Right lobe of liver (tissue), 6 donors: ENCODE measurements at regions not wholly inside any gene's neighbourhood (a gene's known extent, or its start where the extent isn't known, plus 50 kb on each side); places are given as distances from the start of the nearest gene placed in this dataset.

ENCODE experiments used
- ATAC-seq, 4 donors: fragments of 200-7000 bp; cut with Tn5 transposase; one replicate each; pipeline ENCODE4 v1.9.1; 2020; ENCODE audit warnings: mild to moderate bottlenecking in 4 of 4, moderate library complexity in 4 of 4
- DNase-seq, 3 donors: peaks; one replicate each; pipeline ENCODE4 v3.0.0-alpha.2; 2020
- H3K27ac ChIP-seq, 3 donors: fragments of 200-600 bp; one replicate each; pipeline ENCODE4 v1.8.0; 2022
- H3K27me3 ChIP-seq, 2 donors: fragments of 200-600 bp; one replicate each; pipeline ENCODE4 v1.8.0; 2022
- H3K36me3 ChIP-seq, 4 donors: fragments of 200-600 bp; sonication (generic) in 1 of 4; one replicate each; pipeline versions ENCODE4 v1.5.1 to v1.8.0; 2017 to 2022; ENCODE audit warnings: control low read depth in 1 of 4
- H3K4me1 ChIP-seq, 4 donors: fragments of 200-600 bp; sonication (generic) in 1 of 4; one replicate each; pipeline versions ENCODE4 v1.5.1 to v1.8.0; 2017 to 2022; ENCODE audit warnings: control low read depth in 1 of 4
- H3K4me3 ChIP-seq, 3 donors: fragments of 200-600 bp; one replicate each; pipeline ENCODE4 v1.8.0; 2022
- H3K9me3 ChIP-seq, 4 donors: fragments of 200-600 bp; sonication (generic) in 1 of 4; one replicate each; pipeline versions ENCODE4 v1.5.1 to v1.8.0; 2017 to 2022; ENCODE audit warnings: control low read depth in 1 of 4
- CTCF ChIP-seq, 4 donors: fragments of 200-600 bp in 3 of 4; fragments of 450-650 bp in 1 of 4; IDR thresholded peaks; one replicate each; pipeline versions ENCODE4 v1.5.1 to v1.8.0; 2016 to 2022; ENCODE audit warnings: antibody characterized with exemption in 4 of 4, mild to moderate bottlenecking in 2 of 4
- POLR2A ChIP-seq: fragments of 450-650 bp; IDR thresholded peaks from one replicate; pipeline ENCODE4 v1.6.1; 2017; ENCODE audit warnings: antibody characterized with exemption, mild to moderate bottlenecking
- WGBS: methylation state at CpG from one replicate; pipeline ENCODE4 v1.1.6; 2018; ENCODE audit warnings: low coverage, low lambda C conversion rate; ENCODE audit not compliant: insufficient coverage; ENCODE audit errors: missing lambda C conversion rate; 5-methylcytosine and 5-hydroxymethylcytosine counted together
- intact Hi-C, 2 donors: fragments of 100-400 bp; cut with DNase I; formaldehyde crosslinking; loops; one replicate each; pipeline versions ENCODE4 v1.11.2 to v1.14.1; 2022
- donor health status: DM: no; HTN: yes; CAD: no.
- donor health status: DM: no; HTN: no; CAD: no.
- donor health status: DM: no; HTN: no; CAD: no.
- donor health status: DM: no; HTN: yes; CAD: no.
- donor health status: DM: no; HTN: yes; CAD: no.

- Histone ChIP-seq H3K4me1 (no peaks in the 10 kb centered on the region), H3K36me3 (no peaks in the 10 kb centered on the region), H3K27me3 (no peaks in the 10 kb centered on the region), H3K27ac (no peak overlapping the region), H3K9me3 (no peaks in the 10 kb centered on the region), H3K4me3 (no peak overlapping the region)
- DNase-seq (no peak), ATAC-seq (no peak)
- intact Hi-C loops, result no loop called here
- WGBS, result 18% methylated on average over 1 of the region's 1 CpG
- TF ChIP-seq POLR2A (no peak), CTCF (IDR thresholded peaks at IDR 0.05) (no peak)
Observed at GRCh38 chr3:181455276-181455675, 256.4 kb upstream of the SOX2 start.

GRCh38 chr3:181454451-181455027 is 257.2 kb upstream of the SOX2 start:
- no peak for ATAC-seq
- WGBS, result 64% methylated on average over 6 of the region's 6 CpGs
- intact Hi-C loops, result no loop called here

GRCh38 chr3:181446741-181447140 is 265.0 kb upstream of the SOX2 start:
- Histone ChIP-seq H3K27me3 (no peaks in the 10 kb centered on the region), H3K36me3 (no peaks in the 10 kb centered on the region), H3K4me3 (no peak overlapping the region), H3K4me1 (no peaks in the 10 kb centered on the region), H3K27ac (no peak overlapping the region), H3K9me3 (no peaks in the 10 kb centered on the region)
- 47% methylated on average over 2 of the region's 2 CpGs for WGBS
- intact Hi-C loops, result no loop called here
- ATAC-seq, result no peak
- DNase-seq, result no peak
- TF ChIP-seq CTCF (IDR thresholded peaks at IDR 0.05) (no peak), POLR2A (no peak)

More at GRCh38 chr3:181454451-181455027, 257.2 kb upstream of the SOX2 start:
- Histone ChIP-seq H3K4me3 (no peak overlapping the region), H3K27ac (no peak overlapping the region), H3K9me3 (no peaks in the 10 kb centered on the region), H3K27me3 (no peaks in the 10 kb centered on the region), H3K36me3 (no peaks in the 10 kb centered on the region), H3K4me1 (no peaks in the 10 kb centered on the region)
- TF ChIP-seq POLR2A, result no peak
- no peak for TF ChIP-seq CTCF (IDR thresholded peaks at IDR 0.05)
- DNase-seq, result no peak

- no peaks in the 10 kb centered on the region for H3K36me3 ChIP-seq
- H3K4me1 ChIP-seq, result no peaks in the 10 kb centered on the region
- H3K9me3 ChIP-seq, result no peaks in the 10 kb centered on the region
- no peak for DNase-seq
- H3K27ac ChIP-seq, result no peak overlapping the region
- no peak for TF ChIP-seq POLR2A
- TF ChIP-seq CTCF (IDR thresholded peaks at IDR 0.05), result no peak
- WGBS, result 67% methylated on average over 3 of the region's 3 CpGs
- no peak for ATAC-seq
- H3K27me3 ChIP-seq, result no peaks in the 10 kb centered on the region
- H3K4me3 ChIP-seq, result no peak overlapping the region
- intact Hi-C loops, result no loop called here
Observed at GRCh38 chr3:181442066-181442465, 269.7 kb upstream of the SOX2 start.

GRCh38 chr3:181432992-181433391 is 278.7 kb upstream of the SOX2 start:
- H3K27me3 ChIP-seq, result no peaks in the 10 kb centered on the region
- H3K27ac ChIP-seq, result no peak overlapping the region
- no peak for TF ChIP-seq POLR2A
- no peak for TF ChIP-seq CTCF (IDR thresholded peaks at IDR 0.05)
- DNase-seq (no peak), ATAC-seq (no peak)
- no peaks in the 10 kb centered on the region for H3K4me1 ChIP-seq
- H3K9me3 ChIP-seq, result no peaks in the 10 kb centered on the region
- 45% methylated on average over 4 of the region's 4 CpGs for WGBS
- H3K4me3 ChIP-seq, result no peak overlapping the region
- intact Hi-C loops, result no loop called here
- H3K36me3 ChIP-seq, result no peaks in the 10 kb centered on the region
